HEK293 (cell line): ENCODE measurements at regions not wholly inside any gene's neighbourhood (a gene's known extent, or its start where the extent isn't known, plus 50 kb on each side); places are given as distances from the start of the nearest gene placed in this dataset.

Experiments
- CTCF ChIA-PET: fragments of 350-600 bp; formaldehyde crosslinking; extraction: SDS; loops from one replicate; lab custom pipeline; 2021; ENCODE audit warnings: antibody characterized with exemption; lab: Yijun Ruan, JAX
- POLR2A ChIA-PET: fragments of 300-600 bp; formaldehyde crosslinking; extraction: SDS; loops from one replicate; lab custom pipeline; 2020; ENCODE audit warnings: antibody characterized with exemption, inconsistent platforms; lab: Yijun Ruan, JAX
- H3K27ac ChIP-seq: fragments of 200-500 bp; sonication (Bioruptor generic); 2 replicates; pipeline ENCODE4 v1.5.1; 2014; ENCODE audit warnings: low read depth, low read length, control low read depth, inconsistent platforms; ENCODE audit errors: extremely low read depth
- H3K36me3 ChIP-seq, 2 experiments: fragments of 200-500 bp in 1 of 2; sonication (Bioruptor generic) in 1 of 2; 1 replicate in 1 of 2; 2 replicates in 1 of 2; pipeline ENCODE4 v1.5.1; 2014 to 2017; ENCODE audit warnings: inconsistent platforms in 2 of 2, low read length in 2 of 2; ENCODE audit not compliant: control insufficient read depth in 2 of 2, insufficient read depth in 1 of 2
- H3K4me1 ChIP-seq: fragments of 200-500 bp; sonication (Bioruptor generic); 2 replicates; pipeline ENCODE4 v1.5.1; 2014; ENCODE audit warnings: mild to moderate bottlenecking, low read length, inconsistent platforms; ENCODE audit not compliant: control insufficient read depth, insufficient read depth
- H3K4me3 ChIP-seq: 2 replicates; pipeline ENCODE4 v1.5.1; 2011; ENCODE audit warnings: low read depth, mild to moderate bottlenecking, control low read depth, low read length, moderate library complexity
- H3K9me3 ChIP-seq: fragments of 200-500 bp; sonication (Bioruptor generic); 2 replicates; pipeline ENCODE4 v1.5.1; 2014; ENCODE audit warnings: low read depth, low read length, inconsistent platforms; ENCODE audit not compliant: control insufficient read depth, insufficient read depth
- ATF2 ChIP-seq: fragments of 450-650 bp; formaldehyde crosslinking; IDR thresholded peaks from 2 replicates; pipeline ENCODE4 v1.5.1; 2016; ENCODE audit warnings: missing biosample characterization, missing genetic modification characterization, low read depth
- KLF1 ChIP-seq: fragments of 450-650 bp; formaldehyde crosslinking; IDR thresholded peaks from 2 replicates; pipeline ENCODE4 v1.5.1; 2016; ENCODE audit warnings: missing biosample characterization, missing genetic modification characterization
- KLF9 ChIP-seq: fragments of 450-650 bp; formaldehyde crosslinking; IDR thresholded peaks from 2 replicates; pipeline ENCODE4 v1.5.1; 2016; ENCODE audit warnings: missing biosample characterization, missing genetic modification characterization, low read depth
- MEIS1 ChIP-seq: sonication (generic); formaldehyde crosslinking; IDR thresholded peaks from 2 replicates; pipeline ENCODE4 v1.8.1; 2022; ENCODE audit warnings: missing genetic modification reagents, mild to moderate bottlenecking, borderline replicate concordance
- PRDM1 ChIP-seq: fragments of 450-650 bp; formaldehyde crosslinking; IDR thresholded peaks from 2 replicates; pipeline ENCODE4; 2016; ENCODE audit warnings: missing biosample characterization, missing genetic modification characterization
- PRDM4 ChIP-seq: fragments of 450-650 bp; formaldehyde crosslinking; IDR thresholded peaks from 2 replicates; pipeline ENCODE4 v1.5.1; 2017; ENCODE audit warnings: missing biosample characterization, missing genetic modification characterization
- SCRT1 ChIP-seq: fragments of 450-650 bp; formaldehyde crosslinking; IDR thresholded peaks from 2 replicates; pipeline ENCODE4 v1.5.1; 2016; ENCODE audit warnings: missing biosample characterization, missing genetic modification characterization, borderline replicate concordance
- WT1 ChIP-seq: fragments of 450-650 bp; formaldehyde crosslinking; IDR thresholded peaks from 2 replicates; pipeline ENCODE4 v1.5.1; 2016; ENCODE audit warnings: missing biosample characterization, missing genetic modification characterization
- ZBTB49 ChIP-seq: fragments of 450-650 bp; formaldehyde crosslinking; IDR thresholded peaks from 2 replicates; pipeline ENCODE4 v1.5.1; 2016; ENCODE audit warnings: missing biosample characterization, missing genetic modification characterization, low read depth
- ZBTB8A ChIP-seq: fragments of 450-650 bp; formaldehyde crosslinking; IDR thresholded peaks from 2 replicates; pipeline ENCODE4 v1.5.1; 2016; ENCODE audit warnings: missing biosample characterization, missing genetic modification characterization
- ZFHX2 ChIP-seq: fragments of 450-650 bp; formaldehyde crosslinking; conservative IDR thresholded peaks from 2 replicates; pipeline ENCODE4 v1.5.1; 2016; ENCODE audit warnings: missing biosample characterization, missing genetic modification characterization
- ZFP37 ChIP-seq: fragments of 450-650 bp; formaldehyde crosslinking; IDR thresholded peaks from 2 replicates; pipeline ENCODE4 v1.5.1; 2016; ENCODE audit warnings: missing biosample characterization, missing genetic modification characterization
- ZFP69B ChIP-seq: fragments of 450-650 bp; formaldehyde crosslinking; IDR thresholded peaks from 2 replicates; pipeline ENCODE4 v1.5.1; 2016; ENCODE audit warnings: missing biosample characterization, missing genetic modification characterization
- ZNF19 ChIP-seq: fragments of 450-650 bp; formaldehyde crosslinking; IDR thresholded peaks from 2 replicates; pipeline ENCODE4; 2016; ENCODE audit warnings: missing biosample characterization, missing genetic modification characterization, low read depth
- ZNF239 ChIP-seq: fragments of 450-650 bp; formaldehyde crosslinking; IDR thresholded peaks from 2 replicates; pipeline ENCODE4 v1.5.1; 2016; ENCODE audit warnings: missing biosample characterization, missing genetic modification characterization
- ZNF266 ChIP-seq: fragments of 450-650 bp; formaldehyde crosslinking; IDR thresholded peaks from 2 replicates; pipeline ENCODE4 v1.5.1; 2016; ENCODE audit warnings: missing biosample characterization, missing genetic modification characterization, low read depth
- ZNF274 ChIP-seq, 2 experiments: fragments of 200-500 bp in 1 of 2; fragments of 450-650 bp in 1 of 2; sonication (Bioruptor generic) in 1 of 2; formaldehyde crosslinking in 1 of 2; IDR thresholded peaks; 2 replicates each; pipeline versions ENCODE4 v1.5.1 to v1.6.1; 2014 to 2016; ENCODE audit warnings: borderline replicate concordance in 1 of 2, inconsistent platforms in 1 of 2, low read length in 1 of 2, missing biosample characterization in 1 of 2, missing genetic modification characterization in 1 of 2
- ZNF292 ChIP-seq: fragments of 450-650 bp; formaldehyde crosslinking; IDR thresholded peaks from 2 replicates; pipeline ENCODE4 v1.5.1; 2016; ENCODE audit warnings: low read depth, missing biosample characterization, missing genetic modification characterization, borderline replicate concordance
- ZNF324 ChIP-seq: fragments of 450-650 bp; formaldehyde crosslinking; IDR thresholded peaks from 2 replicates; pipeline ENCODE4 v1.5.1; 2016; ENCODE audit warnings: missing biosample characterization, missing genetic modification characterization
- ZNF335 ChIP-seq: fragments of 450-650 bp; formaldehyde crosslinking; conservative IDR thresholded peaks from 2 replicates; pipeline ENCODE4 v1.5.1; 2016; ENCODE audit warnings: missing biosample characterization, missing genetic modification characterization
- ZNF394 ChIP-seq: fragments of 450-650 bp; formaldehyde crosslinking; IDR thresholded peaks from 2 replicates; pipeline ENCODE4 v1.5.1; 2016; ENCODE audit warnings: missing biosample characterization, missing genetic modification characterization, mild to moderate bottlenecking, moderate library complexity, borderline replicate concordance
- ZNF510 ChIP-seq: fragments of 450-650 bp; formaldehyde crosslinking; IDR thresholded peaks from 2 replicates; pipeline ENCODE4 v1.5.1; 2018; ENCODE audit warnings: mild to moderate bottlenecking, missing genetic modification characterization, missing biosample characterization; ENCODE audit not compliant: insufficient replicate concordance
- ZNF560 ChIP-seq: fragments of 450-650 bp; formaldehyde crosslinking; IDR thresholded peaks from 2 replicates; pipeline ENCODE4 v1.5.1; 2017; ENCODE audit warnings: missing biosample characterization, missing genetic modification characterization, borderline replicate concordance
- ZNF580 ChIP-seq: fragments of 450-650 bp; formaldehyde crosslinking; IDR thresholded peaks from 2 replicates; pipeline ENCODE4 v1.5.1; 2016; ENCODE audit warnings: missing biosample characterization, missing genetic modification characterization
- ZNF600 ChIP-seq: fragments of 450-650 bp; formaldehyde crosslinking; IDR thresholded peaks from 2 replicates; pipeline ENCODE4 v1.5.1; 2016; ENCODE audit warnings: missing biosample characterization, missing genetic modification characterization
- ZNF610 ChIP-seq: fragments of 450-650 bp; formaldehyde crosslinking; IDR thresholded peaks from 2 replicates; pipeline ENCODE4 v1.5.1; 2016; ENCODE audit warnings: missing biosample characterization, missing genetic modification characterization, borderline replicate concordance
- ZNF664 ChIP-seq: fragments of 450-650 bp; formaldehyde crosslinking; IDR thresholded peaks from 2 replicates; pipeline ENCODE4 v1.5.1; 2016; ENCODE audit warnings: missing biosample characterization, missing genetic modification characterization
- ZNF670 ChIP-seq: fragments of 450-650 bp; formaldehyde crosslinking; IDR thresholded peaks from 2 replicates; pipeline ENCODE4 v1.5.1; 2016; ENCODE audit warnings: missing biosample characterization, missing genetic modification characterization, low read depth
- ZNF777 ChIP-seq: fragments of 450-650 bp; formaldehyde crosslinking; IDR thresholded peaks from 2 replicates; pipeline ENCODE4 v1.5.1; 2017; ENCODE audit warnings: missing biosample characterization, missing genetic modification characterization, borderline replicate concordance
- ZNF830 ChIP-seq: fragments of 450-650 bp; IDR thresholded peaks from 2 replicates; pipeline ENCODE4 v1.5.0; 2018; ENCODE audit warnings: missing biosample characterization, missing genetic modification characterization, low read depth, mild to moderate bottlenecking, moderate library complexity

GRCh38 chr18:25560369-25560768, 208.4 kb upstream of the ZNF521 start:
- TF ChIP-seq PRDM1 (tag by site-specific recombination) (no peak), ZNF274 (IDR thresholded peaks at IDR 0.05; ENCODE audit: low read length) (no peak), ZNF274 (tag by site-specific recombination; IDR thresholded peaks at IDR 0.05; ENCODE audit: borderline replicate concordance) (no peak), MEIS1 (CRISPR knock-in tag) (no peak), ZNF266 (no peak), ZNF664 (tag by site-specific recombination) (no peak), ZNF394 (no peak), ZNF600 (tag by site-specific recombination) (no peak), ZNF19 (no peak), ZNF239 (tag by site-specific recombination) (no peak), ZFP69B (tag by site-specific recombination) (no peak), ZNF830 (tag by site-specific recombination) (no peak), ZNF292 (tag by site-specific recombination) (no peak), KLF9 (no peak), ZFP37 (tag by site-specific recombination) (no peak), WT1 (tag by site-specific recombination) (no peak), ZNF777 (no peak)
- no peak overlapping the region for H3K27ac ChIP-seq
- ChIA-PET POLR2A (no interaction called here), CTCF (interaction anchor here (0.7 to 1.0 kb wide), 2 partner anchors 336 to 522 kb away, joined by 3 read pairs; no protein-coding TSS in a partner anchor)
- no peaks in the 10 kb centered on the region for H3K9me3 ChIP-seq
- H3K36me3 ChIP-seq: no peaks in the 10 kb centered on the region
- no peaks in the 10 kb centered on the region for H3K4me1 ChIP-seq
- no peak overlapping the region for H3K4me3 ChIP-seq

- CTCF ChIA-PET: interaction anchor here (0.6 kb wide), 3 partner anchors 36 to 338 kb away, joined by 3 read pairs; no protein-coding TSS in a partner anchor
- no peak for TF ChIP-seq ZFHX2 (tag by site-specific recombination)
- TF ChIP-seq MEIS1 (CRISPR knock-in tag): no peak
- no peak for TF ChIP-seq ZNF670
- no peak for TF ChIP-seq KLF1 (tag by site-specific recombination)
- no peak for TF ChIP-seq ZBTB49 (tag by site-specific recombination)
- no peak for TF ChIP-seq ZNF560 (tag by site-specific recombination)
- no peak for TF ChIP-seq ZFP37 (tag by site-specific recombination)
- no peak for TF ChIP-seq ZNF335
- TF ChIP-seq ZNF510 (tag by site-specific recombination): no peak
- no peak for TF ChIP-seq ZNF610 (tag by site-specific recombination)
- no peak for TF ChIP-seq PRDM4 (tag by site-specific recombination)
- TF ChIP-seq ATF2: no peak
- no peak for TF ChIP-seq ZNF324 (tag by site-specific recombination)
- no peak for TF ChIP-seq ZBTB8A (tag by site-specific recombination)
- TF ChIP-seq SCRT1 (tag by site-specific recombination): no peak
- no peak for TF ChIP-seq ZNF580
These were observed 205.0 kb upstream of the ZNF521 start for GRCh38 chr18:25557011-25557410.

More at GRCh38 chr18:25557011-25557410, 205.0 kb upstream of the ZNF521 start:
- Histone ChIP-seq H3K9me3 (no peaks in the 10 kb centered on the region), H3K4me3 (no peak overlapping the region), H3K27ac (no peak overlapping the region), H3K4me1 (no peaks in the 10 kb centered on the region), H3K36me3 (no peaks in the 10 kb centered on the region)
- POLR2A ChIA-PET: no interaction called here
